ENCODE measurements at regions not wholly inside any gene's neighbourhood (a gene's known extent, or its start where the extent isn't known, plus 50 kb on each side); places are given as distances from the start of the nearest gene placed in this dataset.

- Histone ChIP-seq H4K20me1 (ENCODE audit: insufficient read depth, low read length) (no peaks in the 10 kb centered on the region), H4K91ac (ENCODE audit: insufficient read depth, low read depth, low read length) (no peak overlapping the region)
- no CpG with 5 or more reads among the region's 4 CpGs for WGBS, 2 experiments (ENCODE audit: extremely low coverage in 2 of 2, insufficient read length in 1 of 2)
Observed at GRCh38 chr5:121279801-121280200, 571.9 kb upstream of the FTMT start.

More at GRCh38 chr5:121279801-121280200, 571.9 kb upstream of the FTMT start:
- ChIA-PET CTCF (no interaction called here), POLR2A (ENCODE audit: unreplicated experiment) (no interaction called here)
- intact Hi-C loops (cut with micrococcal nuclease): no loop called here
- H3K56ac ChIP-seq (ENCODE audit: extremely low read depth, insufficient read depth, low read length): no peak overlapping the region
- H4K8ac ChIP-seq (ENCODE audit: low read depth in 2 of 2, low read length in 2 of 2): no peak overlapping the region
- no peak overlapping the region for H2BK120ac ChIP-seq (ENCODE audit: low read depth, low read length)
- H3K79me1 ChIP-seq (ENCODE audit: low read depth in 1 of 2, low read length in 2 of 2): no peaks in the 10 kb centered on the region
- H3K9ac ChIP-seq (ENCODE audit: low read depth, low read length): no peak overlapping the region
- H2BK15ac ChIP-seq (ENCODE audit: low read depth, low read length): no peak overlapping the region
- DNase-seq (no peak), ATAC-seq (ENCODE audit: low read depth) (no peak)
- H3K4ac ChIP-seq (ENCODE audit: low read depth, low read length): no peak overlapping the region
- H3K27ac ChIP-seq (ENCODE audit: insufficient read depth, low read length): no peak overlapping the region
- H3K4me3 ChIP-seq (ENCODE audit: insufficient read depth, low read depth, low read length): no peak overlapping the region
- no peaks in the 10 kb centered on the region for H3K36me3 ChIP-seq (ENCODE audit: control insufficient read depth, insufficient read depth, low read length)
- no peak overlapping the region for H3K4me2 ChIP-seq (ENCODE audit: low read depth, low read length)
- no peak overlapping the region for H2BK20ac ChIP-seq (ENCODE audit: low read depth, low read length)
- no peak overlapping the region for H2AK5ac ChIP-seq (ENCODE audit: low read depth, low read length)
- H3K27me3 ChIP-seq (ENCODE audit: control insufficient read depth, insufficient read depth, low read length): no peaks in the 10 kb centered on the region
- H3K9me1 ChIP-seq (ENCODE audit: insufficient read depth, low read length): no peaks in the 10 kb centered on the region
- H3K23ac ChIP-seq (ENCODE audit: low read depth, low read length): no peak overlapping the region
- H3K14ac ChIP-seq (replicated peaks; ENCODE audit: low read depth, low read length): no peak overlapping the region
- TF ChIP-seq RFX5 (IDR thresholded peaks at IDR 0.05; ENCODE audit: low read depth, low read length): no peak
- TF ChIP-seq POLR2A (IDR thresholded peaks at IDR 0.05; ENCODE audit: low read depth, low read length): no peak
- no peak for TF ChIP-seq SMC3 (IDR thresholded peaks at IDR 0.05; ENCODE audit: low read depth, low read length)
- H2AK9ac ChIP-seq (replicated peaks; ENCODE audit: low read depth, low read length, poor library complexity): no peak overlapping the region
- H2AFZ ChIP-seq (replicated peaks; ENCODE audit: low read length, poor library complexity): no peak overlapping the region
- H3K18ac ChIP-seq (ENCODE audit: low read depth, low read length): no peak overlapping the region
- dilution Hi-C loops (cut with HindIII; ENCODE audit: low sequenced_read_pairs, unreplicated experiment): no loop called here
- no peak overlapping the region for H2BK5ac ChIP-seq (ENCODE audit: low read depth, low read length, poor library complexity, severe bottlenecking)
- H4K5ac ChIP-seq (ENCODE audit: low read depth, low read length): no peak overlapping the region
- H3K4me1 ChIP-seq (ENCODE audit: control insufficient read depth, insufficient read depth, low read length): no peaks in the 10 kb centered on the region
- in situ Hi-C loops (cut with MboI; ENCODE audit: low sequenced_read_pairs): no loop called here
- no TSS peak for BruUV-seq (replicated peaks)
- no peaks in the 10 kb centered on the region for H3K9me3 ChIP-seq (ENCODE audit: control insufficient read depth, insufficient read depth, low read length)

Data from IMR-90 (cell line).